ENCODE measurements at regions not wholly inside any gene's neighbourhood (a gene's known extent, or its start where the extent isn't known, plus 50 kb on each side); places are given as distances from the start of the nearest gene placed in this dataset.
A peak's percentile ranks its signal among the peaks of the same experiment; 100 is the strongest.

DNA sequence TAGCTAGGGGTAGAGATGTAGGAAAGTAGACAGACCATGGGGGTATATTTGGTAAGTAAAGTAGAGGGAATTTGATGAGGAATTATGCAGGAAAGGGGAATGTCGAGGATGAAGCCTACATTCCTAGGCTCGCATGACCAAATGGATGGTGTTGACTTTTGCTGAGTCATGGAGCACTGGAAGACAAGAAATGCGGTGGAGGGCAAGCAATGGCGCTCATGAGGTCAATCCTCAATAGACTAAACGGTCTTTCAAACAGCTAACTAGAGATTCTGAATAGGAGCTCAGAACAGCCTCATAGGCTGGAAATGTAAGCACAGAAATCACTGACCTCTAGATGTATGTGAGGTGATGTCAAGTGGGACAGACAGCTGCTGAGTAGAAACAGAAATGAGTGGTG is 50.7 kb upstream of the FST start:
- no peak for DNase-seq (ENCODE audit: low spot score in 2 of 2)
- Histone ChIP-seq H3K4me3 (no peak overlapping the region), H3K4me1 (peaks cover 8% of the 10 kb centered on the region), H3K9me3 (no peaks in the 10 kb centered on the region), H3K36me3 (no peaks in the 10 kb centered on the region), H3K27ac (no peak overlapping the region), H3K27me3 (no peaks in the 10 kb centered on the region)
- TF ChIP-seq POLR2AphosphoS5 (IDR thresholded peaks at IDR 0.05) (no peak), EP300 (IDR thresholded peaks at IDR 0.05) (no peak), POLR2A (IDR thresholded peaks at IDR 0.05) (no peak)
- TF ChIP-seq, protein P1, sequence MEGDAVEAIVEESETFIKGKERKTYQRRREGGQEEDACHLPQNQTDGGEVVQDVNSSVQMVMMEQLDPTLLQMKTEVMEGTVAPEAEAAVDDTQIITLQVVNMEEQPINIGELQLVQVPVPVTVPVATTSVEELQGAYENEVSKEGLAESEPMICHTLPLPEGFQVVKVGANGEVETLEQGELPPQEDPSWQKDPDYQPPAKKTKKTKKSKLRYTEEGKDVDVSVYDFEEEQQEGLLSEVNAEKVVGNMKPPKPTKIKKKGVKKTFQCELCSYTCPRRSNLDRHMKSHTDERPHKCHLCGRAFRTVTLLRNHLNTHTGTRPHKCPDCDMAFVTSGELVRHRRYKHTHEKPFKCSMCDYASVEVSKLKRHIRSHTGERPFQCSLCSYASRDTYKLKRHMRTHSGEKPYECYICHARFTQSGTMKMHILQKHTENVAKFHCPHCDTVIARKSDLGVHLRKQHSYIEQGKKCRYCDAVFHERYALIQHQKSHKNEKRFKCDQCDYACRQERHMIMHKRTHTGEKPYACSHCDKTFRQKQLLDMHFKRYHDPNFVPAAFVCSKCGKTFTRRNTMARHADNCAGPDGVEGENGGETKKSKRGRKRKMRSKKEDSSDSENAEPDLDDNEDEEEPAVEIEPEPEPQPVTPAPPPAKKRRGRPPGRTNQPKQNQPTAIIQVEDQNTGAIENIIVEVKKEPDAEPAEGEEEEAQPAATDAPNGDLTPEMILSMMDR (IDR thresholded peaks at IDR 0.05): no peak
- 92% methylated on average over 5 of the region's 5 CpGs for WGBS

DNA sequence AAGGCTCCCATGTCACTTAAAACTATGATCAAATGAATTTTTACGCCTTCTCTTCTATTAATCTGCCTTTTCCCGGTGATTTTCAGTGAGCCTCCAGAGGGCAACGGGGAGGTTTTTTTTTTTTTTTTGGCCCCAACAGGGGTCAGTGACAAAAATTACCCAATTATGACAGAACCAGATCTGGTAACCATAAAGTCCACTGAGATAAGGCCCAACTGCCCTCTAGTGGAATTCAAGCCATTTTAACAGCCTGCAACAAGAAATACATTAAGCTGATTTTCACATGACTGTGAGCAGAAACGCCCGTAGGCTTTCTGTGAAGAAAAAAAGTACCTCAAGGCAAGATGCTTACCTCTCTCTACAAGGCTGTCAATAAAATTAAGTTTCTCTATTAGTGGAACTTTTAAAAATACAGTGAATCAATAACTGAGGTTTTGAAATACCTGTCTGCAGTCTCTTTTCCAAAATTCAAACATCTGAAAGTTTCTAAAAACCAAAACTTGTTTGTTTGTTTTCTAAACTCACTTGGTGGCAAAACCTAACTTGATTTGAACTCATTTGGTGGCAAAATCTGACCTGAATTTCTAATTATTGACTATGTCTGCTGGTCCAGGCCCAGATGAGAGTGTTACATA is 49.7 kb upstream of the FST start:
- Histone ChIP-seq H3K36me3 (no peaks in the 10 kb centered on the region), H3K27me3 (no peaks in the 10 kb centered on the region), H3K4me1 (no peaks in the 10 kb centered on the region), H3K27ac (no peak overlapping the region), H3K9me3 (no peaks in the 10 kb centered on the region), H3K4me3 (no peak overlapping the region)
- TF ChIP-seq, protein P1 (IDR thresholded peaks at IDR 0.05): peak; percentile 17 to 24
- TF ChIP-seq POLR2AphosphoS5 (IDR thresholded peaks at IDR 0.05): no peak
- no peak for DNase-seq (ENCODE audit: low spot score in 2 of 2)
- WGBS: 68% methylated on average over 5 of the region's 5 CpGs
